CD4-positive, alpha-beta T cell (primary cell): ENCODE measurements at regions not wholly inside any gene's neighbourhood (a gene's known extent, or its start where the extent isn't known, plus 50 kb on each side); places are given as distances from the start of the nearest gene placed in this dataset.

Experiments used
- ATAC-seq: fragments of 200-7000 bp; cut with Tn5 transposase; one replicate; pipeline ENCODE4 v1.10.0; 2022; ENCODE audit warnings: mild to moderate bottlenecking; ENCODE audit not compliant: poor library complexity
- CTCF ChIA-PET: fragments of 350-600 bp; sonication (Branson Sonifier 250); formaldehyde crosslinking; loops from one replicate; lab custom pipeline; 2021; ENCODE audit warnings: antibody characterized with exemption, inconsistent platforms; lab: Charles Lee
- POLR2A ChIA-PET: fragments of 350-600 bp; sonication (Branson Sonifier 250); formaldehyde crosslinking; loops from one replicate; lab custom pipeline; 2021; ENCODE audit warnings: antibody characterized with exemption, inconsistent platforms; lab: Charles Lee
- DNase-seq, 14 experiments: peaks; one replicate each; pipeline ENCODE4 v3.0.0-alpha.2; 2013 to 2020; ENCODE audit warnings: mixed read lengths in 2 of 14
- H3K27ac ChIP-seq, 2 donors: one replicate each; pipeline versions ENCODE4 v1.5.1 to v1.7.0; 2013; ENCODE audit warnings: low read length in 2 of 2, low read depth in 1 of 2, mild to moderate bottlenecking in 1 of 2
- H3K27me3 ChIP-seq, 2 experiments: 1 replicate in 1 of 2; 2 replicates in 1 of 2; pipeline versions ENCODE4 v1.6.1 to v1.7.0; 2013; ENCODE audit warnings: low read length in 2 of 2, control low read depth in 1 of 2, mild to moderate bottlenecking in 1 of 2, moderate library complexity in 1 of 2; ENCODE audit not compliant: insufficient read depth in 2 of 2, control insufficient read depth in 1 of 2
- H3K36me3 ChIP-seq: one replicate; pipeline ENCODE4 v1.6.1; 2013; ENCODE audit warnings: low read length, control low read depth; ENCODE audit not compliant: insufficient read depth
- H3K4me1 ChIP-seq: one replicate; pipeline ENCODE4 v1.6.1; 2013; ENCODE audit warnings: low read length, control low read depth; ENCODE audit not compliant: insufficient read depth
- H3K4me3 ChIP-seq: one replicate; pipeline ENCODE4 v1.5.1; 2013; ENCODE audit warnings: mild to moderate bottlenecking, low read length, moderate library complexity
- H3K9me3 ChIP-seq, 2 experiments: 1 replicate in 1 of 2; 2 replicates in 1 of 2; pipeline versions ENCODE4 v1.6.1 to v1.7.0; 2013; ENCODE audit warnings: low read length in 2 of 2, mild to moderate bottlenecking in 2 of 2, control low read depth in 1 of 2, moderate library complexity in 1 of 2; ENCODE audit not compliant: control insufficient read depth in 1 of 2, insufficient read depth in 1 of 2
- H3K27ac Mint-ChIP-seq: one replicate; pipeline ENCODE4 v1.8.0; 2020; ENCODE audit warnings: mixed read lengths
- H3K27me3 Mint-ChIP-seq: one replicate; pipeline ENCODE4 v1.8.0; 2021; ENCODE audit warnings: mixed read lengths
- H3K36me3 Mint-ChIP-seq: one replicate; pipeline ENCODE4 v1.8.0; 2021; ENCODE audit warnings: low read depth, mixed read lengths
- H3K4me1 Mint-ChIP-seq: one replicate; pipeline ENCODE4 v1.8.0; 2021; ENCODE audit warnings: low read depth, mixed read lengths
- H3K4me3 Mint-ChIP-seq: one replicate; pipeline ENCODE4 v1.8.0; 2020; ENCODE audit warnings: mild to moderate bottlenecking, mixed read lengths
- H3K9me3 Mint-ChIP-seq: one replicate; pipeline ENCODE4 v1.8.0; 2020; ENCODE audit warnings: mixed read lengths
- intact Hi-C, 2 experiments: fragments of 100-400 bp; cut with DNase I in 1 of 2; cut with micrococcal nuclease in 1 of 2; formaldehyde crosslinking; loops; one replicate each; pipeline versions ENCODE4 v1.15.1 to v1.9.0; 2023 to 2025; cut with DNase I, micrococcal nuclease
- TF ChIP-seq, protein P1 (sequence below): fragments of 200-600 bp; IDR thresholded peaks from one replicate; pipeline ENCODE4 v1.8.0; 2022; ENCODE audit warnings: antibody characterized with exemption, mild to moderate bottlenecking

DNA sequence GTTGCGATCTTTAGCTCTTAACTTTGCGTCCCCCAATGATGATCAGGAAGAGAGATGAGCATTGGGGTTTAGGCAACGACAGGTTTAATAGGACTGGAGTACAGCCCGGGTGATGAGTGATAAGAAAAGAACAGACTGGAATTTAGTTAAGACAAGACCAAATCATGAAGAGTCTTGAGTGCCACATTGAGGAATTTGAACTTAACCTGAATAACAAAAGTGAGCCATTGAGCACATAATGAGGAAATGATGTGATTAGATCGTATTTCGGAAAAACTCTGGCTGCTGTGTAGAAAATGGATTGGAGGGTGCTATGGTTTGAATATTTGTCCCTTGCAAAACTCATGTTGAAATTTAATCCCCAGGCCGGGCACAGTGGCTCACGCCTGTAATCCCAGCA is 83.2 kb upstream of the MELK start:
- no peaks in the 10 kb centered on the region for H3K9me3 Mint-ChIP-seq
- H3K9me3 ChIP-seq, result no peaks in the 10 kb centered on the region
- H3K27ac Mint-ChIP-seq, result peak overlapping the region; percentile 97
- H3K4me1 Mint-ChIP-seq, result peaks cover 69% of the 10 kb centered on the region
- H3K27me3 ChIP-seq, result no peaks in the 10 kb centered on the region
- ChIA-PET POLR2A (interaction anchor here (1.9 to 6.5 kb wide), 4 partner anchors 8 to 82 kb away, joined by 7 to 71 read pairs (median 16); no protein-coding TSS in a partner anchor), CTCF (interaction anchor here (1.6 to 1.7 kb wide), 2 partner anchors 8 to 82 kb away, joined by 4 to 6 read pairs; no protein-coding TSS in a partner anchor)
- intact Hi-C loops, result loop anchor here in 1 of 2 experiments (5.0 to 10.0 kb wide), 2 partner anchors 232 to 995 kb away; partner anchors contain the start of genes GNE and POLR1E
- no peak for DNase-seq
- no peak for ATAC-seq
- peaks cover 48% of the 10 kb centered on the region for H3K4me1 ChIP-seq
- no peaks in the 10 kb centered on the region for H3K27me3 Mint-ChIP-seq
- H3K27ac ChIP-seq, result peak overlapping the region; percentile 84 to 87
- no peaks in the 10 kb centered on the region for H3K36me3 ChIP-seq
- no peak overlapping the region for H3K4me3 ChIP-seq
- H3K4me3 Mint-ChIP-seq, result peak overlapping the region; percentile 94
- H3K36me3 Mint-ChIP-seq, result peaks cover 20% of the 10 kb centered on the region
- TF ChIP-seq, protein P1, sequence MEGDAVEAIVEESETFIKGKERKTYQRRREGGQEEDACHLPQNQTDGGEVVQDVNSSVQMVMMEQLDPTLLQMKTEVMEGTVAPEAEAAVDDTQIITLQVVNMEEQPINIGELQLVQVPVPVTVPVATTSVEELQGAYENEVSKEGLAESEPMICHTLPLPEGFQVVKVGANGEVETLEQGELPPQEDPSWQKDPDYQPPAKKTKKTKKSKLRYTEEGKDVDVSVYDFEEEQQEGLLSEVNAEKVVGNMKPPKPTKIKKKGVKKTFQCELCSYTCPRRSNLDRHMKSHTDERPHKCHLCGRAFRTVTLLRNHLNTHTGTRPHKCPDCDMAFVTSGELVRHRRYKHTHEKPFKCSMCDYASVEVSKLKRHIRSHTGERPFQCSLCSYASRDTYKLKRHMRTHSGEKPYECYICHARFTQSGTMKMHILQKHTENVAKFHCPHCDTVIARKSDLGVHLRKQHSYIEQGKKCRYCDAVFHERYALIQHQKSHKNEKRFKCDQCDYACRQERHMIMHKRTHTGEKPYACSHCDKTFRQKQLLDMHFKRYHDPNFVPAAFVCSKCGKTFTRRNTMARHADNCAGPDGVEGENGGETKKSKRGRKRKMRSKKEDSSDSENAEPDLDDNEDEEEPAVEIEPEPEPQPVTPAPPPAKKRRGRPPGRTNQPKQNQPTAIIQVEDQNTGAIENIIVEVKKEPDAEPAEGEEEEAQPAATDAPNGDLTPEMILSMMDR, result no peak

DNA sequence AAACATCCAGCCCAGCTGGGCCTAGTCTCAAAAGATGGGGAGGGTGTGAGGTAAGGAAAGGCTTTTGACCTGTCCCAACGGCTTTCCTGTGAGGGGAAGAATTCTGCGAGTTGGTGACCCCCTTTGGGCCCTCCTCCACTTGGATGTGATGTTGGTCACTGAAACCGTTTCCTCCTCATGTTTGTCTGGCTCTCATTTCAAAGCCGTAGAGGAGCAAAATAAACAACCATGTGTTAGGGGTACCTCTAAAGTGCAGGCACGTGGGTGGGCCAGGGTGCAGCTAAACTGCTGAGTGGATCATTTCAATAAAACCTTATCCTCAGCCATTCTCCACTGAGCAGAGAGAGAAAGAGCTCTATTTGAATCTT is 84.3 kb upstream of the MELK start:
- ChIA-PET POLR2A (interaction anchor here (0.8 to 6.5 kb wide), 18 partner anchors 9 to 632 kb away, joined by 3 to 71 read pairs (median 8); partner anchors contain the start of genes GNE, RNF38 and ZCCHC7), CTCF (interaction anchor here (0.5 to 1.7 kb wide), 4 partner anchors 9 to 81 kb away, joined by 3 to 6 read pairs (median 4); no protein-coding TSS in a partner anchor)
- Histone ChIP-seq H3K27me3 (no peaks in the 10 kb centered on the region), H3K27ac (peak overlapping the region; percentile 84 to 87), H3K4me1 (peaks cover 44% of the 10 kb centered on the region), H3K9me3 (no peaks in the 10 kb centered on the region), H3K4me3 (peak overlapping the region; percentile 75), H3K36me3 (no peaks in the 10 kb centered on the region)
- Mint-ChIP-seq H3K9me3 (no peaks in the 10 kb centered on the region), H3K4me1 (peaks cover 69% of the 10 kb centered on the region), H3K4me3 (peak overlapping the region; percentile 94), H3K36me3 (peaks cover 20% of the 10 kb centered on the region), H3K27ac (peak overlapping the region; percentile 97), H3K27me3 (no peaks in the 10 kb centered on the region)
- ATAC-seq, result no peak
- no peak for DNase-seq
- TF ChIP-seq, protein P1, result no peak
- intact Hi-C loops, result loop anchor here (1.0 to 10.0 kb wide), 3 partner anchors 30 to 996 kb away; partner anchors contain the start of genes GNE (in 1 of the 2) and POLR1E (in 1 of the 2)

DNA sequence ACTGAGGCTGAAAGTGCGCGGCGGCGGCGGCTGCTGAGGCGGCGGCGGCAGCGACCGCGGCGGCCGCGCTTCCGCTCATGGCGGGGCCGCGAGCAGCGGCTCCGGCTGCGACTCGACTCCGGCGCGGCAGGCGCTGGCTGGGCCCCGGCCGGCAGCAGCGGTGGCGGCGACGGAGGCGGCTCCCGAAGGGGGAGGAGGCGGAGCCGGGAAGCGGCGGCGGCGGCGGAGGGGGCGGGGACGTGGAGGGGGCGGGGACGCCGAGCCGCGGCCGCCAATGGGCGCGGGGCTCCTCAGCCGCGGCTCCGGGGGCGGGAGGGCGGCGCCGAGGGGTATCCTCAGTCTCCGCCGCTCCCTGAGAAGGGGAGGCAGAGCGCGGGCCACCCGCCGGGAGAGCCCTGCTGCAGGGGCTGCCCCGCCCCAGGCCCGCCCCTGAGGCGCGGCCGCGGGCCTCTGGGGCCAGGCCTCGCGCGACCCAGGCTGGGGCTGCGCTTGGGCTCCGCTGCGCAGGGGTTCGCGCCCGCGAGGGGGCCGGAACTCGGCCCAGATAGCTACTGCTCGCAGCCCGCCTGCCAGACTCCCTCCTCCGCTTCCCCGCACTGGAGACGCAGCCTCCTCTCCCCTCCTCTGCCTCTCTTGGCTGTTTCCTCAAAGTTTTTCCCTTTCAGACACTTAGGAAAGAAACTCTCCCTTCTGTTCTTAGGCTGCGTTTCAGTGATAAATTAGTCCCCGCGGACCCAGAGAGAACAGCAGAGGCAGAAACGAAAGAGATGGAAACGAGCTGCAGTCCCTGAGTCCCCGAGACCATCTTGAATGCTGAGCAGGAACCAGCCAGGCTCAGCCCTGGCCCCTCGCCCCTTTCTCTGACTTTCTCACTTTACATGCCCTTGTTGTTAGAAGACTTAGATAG is 85.0 kb upstream of the MELK start:
- peak overlapping the region; percentile 75 for H3K4me3 ChIP-seq
- no peaks in the 10 kb centered on the region for H3K27me3 ChIP-seq
- ChIA-PET POLR2A (interaction anchor here (0.7 to 6.5 kb wide), 22 partner anchors 9 to 755 kb away, joined by 3 to 71 read pairs (median 7); partner anchors contain the start of genes CREB3, GNE, RNF38 and ZCCHC7), CTCF (interaction anchor here (0.5 to 1.7 kb wide), 5 partner anchors 10 to 81 kb away, joined by 3 to 6 read pairs (median 4); no protein-coding TSS in a partner anchor)
- peak overlapping the region; percentile 97 for H3K27ac Mint-ChIP-seq
- peaks cover 67% of the 10 kb centered on the region for H3K4me1 Mint-ChIP-seq
- H3K27ac ChIP-seq, result peak overlapping the region; percentile 84 to 87
- H3K36me3 ChIP-seq, result no peaks in the 10 kb centered on the region
- peak; percentile 75 to 97 (median 90) for DNase-seq
- TF ChIP-seq, protein P1, result no peak
- no peaks in the 10 kb centered on the region for H3K9me3 Mint-ChIP-seq
- peaks cover 20% of the 10 kb centered on the region for H3K36me3 Mint-ChIP-seq
- H3K27me3 Mint-ChIP-seq, result no peaks in the 10 kb centered on the region
- H3K9me3 ChIP-seq, result no peaks in the 10 kb centered on the region
- peak overlapping the region; percentile 94 for H3K4me3 Mint-ChIP-seq
- peak; percentile 84 for ATAC-seq
- intact Hi-C loops, result loop anchor here (1.0 to 10.0 kb wide), 5 partner anchors 17 to 997 kb away; partner anchors contain the start of genes GNE (in 1 of the 2), POLR1E (in 1 of the 2) and RNF38 (in 1 of the 2)
- H3K4me1 ChIP-seq, result peaks cover 42% of the 10 kb centered on the region
